HG03039 (cell line): ENCODE measurements at regions not wholly inside any gene's neighbourhood (a gene's known extent, or its start where the extent isn't known, plus 50 kb on each side); places are given as distances from the start of the nearest gene placed in this dataset.

ENCODE experiments used
- ATAC-seq: cut with Tn5 transposase; IDR thresholded peaks from one replicate; pipeline ENCODE4 v1.9.1; 2021; ENCODE audit warnings: mild to moderate bottlenecking, moderate library complexity; ENCODE audit not compliant: unreplicated experiment

- ATAC-seq, result no peak
Observed at GRCh38 chr9:82675102-82675501, 387.8 kb downstream of the RASEF start.

GRCh38 chr9:82675605-82676004, 387.3 kb downstream of the RASEF start:
- no peak for ATAC-seq

GRCh38 chr9:82677086-82677485, 385.9 kb downstream of the RASEF start:
- no peak for ATAC-seq

GRCh38 chr9:82679472-82679871, 383.5 kb downstream of the RASEF start:
- ATAC-seq, result no peak

- no peak for ATAC-seq
Observed at GRCh38 chr9:82680179-82680935, 382.6 kb downstream of the RASEF start.

GRCh38 chr9:82681809-82682208, 381.1 kb downstream of the RASEF start:
- no peak for ATAC-seq

GRCh38 chr9:82682431-82682830, 380.5 kb downstream of the RASEF start:
- ATAC-seq, result no peak

GRCh38 chr9:82695704-82696103, 367.2 kb downstream of the RASEF start:
- no peak for ATAC-seq

GRCh38 chr9:82706786-82707185, 356.2 kb downstream of the RASEF start:
- ATAC-seq, result no peak

- no peak for ATAC-seq
Observed at GRCh38 chr9:82716821-82717220, 346.1 kb downstream of the RASEF start.

GRCh38 chr9:82720515-82720914, 342.4 kb downstream of the RASEF start:
- no peak for ATAC-seq

GRCh38 chr9:82721593-82721992, 341.3 kb downstream of the RASEF start:
- no peak for ATAC-seq

GRCh38 chr9:82722051-82722450, 340.9 kb downstream of the RASEF start:
- no peak for ATAC-seq

GRCh38 chr9:82722561-82722960, 340.4 kb downstream of the RASEF start:
- no peak for ATAC-seq

GRCh38 chr9:82726424-82727276, 336.3 kb downstream of the RASEF start:
- ATAC-seq, result no peak

GRCh38 chr9:82729141-82729540, 333.8 kb downstream of the RASEF start:
- no peak for ATAC-seq

GRCh38 chr9:82729991-82730589, 332.9 kb downstream of the RASEF start:
- ATAC-seq, result no peak

- no peak for ATAC-seq
Observed at GRCh38 chr9:82732928-82733327, 330.0 kb downstream of the RASEF start.

GRCh38 chr9:82736126-82736525, 326.8 kb downstream of the RASEF start:
- no peak for ATAC-seq

- ATAC-seq, result no peak
Observed at GRCh38 chr9:82736701-82737100, 326.2 kb downstream of the RASEF start.

- ATAC-seq, result no peak
Observed at GRCh38 chr9:82745919-82746318, 317.0 kb downstream of the RASEF start.

GRCh38 chr9:82750411-82750913, 312.5 kb downstream of the RASEF start:
- ATAC-seq, result no peak
